Dermis blood vessel endothelial cell (primary cell): ENCODE measurements at regions not wholly inside any gene's neighbourhood (a gene's known extent, or its start where the extent isn't known, plus 50 kb on each side); places are given as distances from the start of the nearest gene placed in this dataset.

Experiments used
- DNase-seq: peaks from one replicate; pipeline ENCODE4 v3.0.0; 2010

DNA sequence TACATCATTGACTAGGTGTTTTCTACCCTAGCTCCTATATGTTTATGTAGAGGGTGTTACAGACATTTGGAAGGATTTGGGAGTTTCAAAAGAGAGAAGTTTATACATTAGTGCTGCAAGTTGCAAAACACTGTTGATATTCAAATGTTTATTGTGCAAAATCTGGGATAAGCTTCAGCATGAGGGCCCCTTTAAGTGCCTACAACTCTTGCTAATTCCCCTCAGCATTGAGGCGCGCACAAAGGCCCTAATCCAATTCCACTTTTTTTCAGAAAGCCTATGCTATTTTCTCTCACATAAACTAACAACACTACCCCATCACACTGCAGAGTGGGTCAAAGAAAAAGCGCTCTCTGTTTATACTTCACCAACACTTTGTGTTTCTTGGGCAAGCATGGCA lies 208.0 kb downstream of the NR2F2 start:
- no peak for DNase-seq

DNA sequence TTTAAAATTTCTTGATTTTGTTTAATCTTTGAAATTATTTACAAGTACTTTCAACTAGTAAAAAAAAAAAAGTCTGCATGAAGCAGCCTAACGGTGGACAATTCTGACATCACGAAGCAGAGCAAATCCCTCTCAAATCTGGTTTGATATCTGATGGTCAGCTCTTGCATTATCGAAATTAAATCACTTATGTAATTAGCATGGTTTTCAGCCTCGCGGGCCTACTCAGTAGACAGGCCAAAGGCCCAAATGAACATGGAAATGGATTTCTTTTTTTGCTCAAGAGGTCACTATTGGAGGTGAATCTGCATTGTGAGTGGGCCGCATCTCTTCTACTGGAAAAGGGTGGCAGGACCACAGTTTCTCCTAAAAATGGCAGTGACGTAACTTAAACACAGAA lies 209.8 kb downstream of the NR2F2 start:
- no peak for DNase-seq

DNA sequence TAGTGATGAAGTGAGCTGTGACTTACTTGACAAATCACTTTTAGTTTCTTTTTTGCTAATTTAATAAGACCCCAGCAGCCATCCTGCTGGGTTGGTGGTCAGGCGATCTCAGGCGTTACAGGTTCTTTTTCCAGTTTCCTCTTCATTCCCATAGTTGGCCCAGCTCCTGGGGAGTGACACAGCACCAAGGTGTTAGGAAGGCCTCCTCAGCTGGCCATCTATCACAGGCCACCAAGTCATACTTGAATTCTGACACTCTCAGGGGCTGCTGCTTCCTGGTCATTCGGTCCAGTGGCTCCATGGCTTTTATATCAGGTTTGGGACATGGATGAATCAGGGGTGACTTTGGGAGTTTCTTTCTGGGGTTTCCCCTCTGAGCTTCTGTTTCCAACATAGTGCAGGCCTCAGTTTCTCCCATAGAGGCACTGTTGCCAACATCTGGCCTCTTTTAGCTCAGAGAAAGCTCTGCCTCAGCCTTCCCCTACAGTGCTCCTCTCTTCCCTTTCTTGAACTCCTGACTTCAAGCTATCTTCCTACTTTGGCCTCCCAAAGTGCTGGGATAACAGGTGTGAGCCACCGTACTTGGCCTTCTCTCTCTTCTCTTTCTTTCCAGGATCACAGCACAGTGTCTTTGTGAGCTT lies 211.8 kb downstream of the NR2F2 start:
- no peak for DNase-seq

DNA sequence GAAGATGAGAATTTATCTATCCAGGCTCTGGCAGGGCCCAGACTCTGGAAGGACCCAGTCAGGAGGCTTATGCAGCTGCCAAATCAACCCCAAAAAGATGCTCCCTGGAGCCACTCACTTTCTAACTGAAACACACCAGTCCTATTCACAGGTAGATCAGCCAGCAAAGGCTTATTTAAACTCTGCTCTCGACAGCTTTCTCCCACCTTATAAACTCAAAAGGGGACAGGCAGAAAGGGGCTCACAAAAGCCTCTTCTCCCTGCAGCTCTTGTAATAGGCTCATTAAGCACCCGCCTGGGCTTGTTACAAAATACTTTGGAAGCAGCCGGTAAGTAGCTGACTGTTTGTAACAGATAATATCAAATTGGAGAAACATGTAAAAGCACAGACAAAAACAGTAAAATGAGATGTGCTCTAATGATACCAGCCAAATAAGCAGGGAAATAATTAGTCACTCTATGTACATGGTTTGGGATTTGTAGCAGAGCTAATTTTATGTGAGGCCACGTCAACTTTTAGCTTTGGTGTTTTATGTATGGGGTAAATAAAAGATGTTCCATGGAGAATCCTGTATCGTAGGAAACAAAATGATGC lies 213.8 kb downstream of the NR2F2 start:
- DNase-seq: no peak

DNA sequence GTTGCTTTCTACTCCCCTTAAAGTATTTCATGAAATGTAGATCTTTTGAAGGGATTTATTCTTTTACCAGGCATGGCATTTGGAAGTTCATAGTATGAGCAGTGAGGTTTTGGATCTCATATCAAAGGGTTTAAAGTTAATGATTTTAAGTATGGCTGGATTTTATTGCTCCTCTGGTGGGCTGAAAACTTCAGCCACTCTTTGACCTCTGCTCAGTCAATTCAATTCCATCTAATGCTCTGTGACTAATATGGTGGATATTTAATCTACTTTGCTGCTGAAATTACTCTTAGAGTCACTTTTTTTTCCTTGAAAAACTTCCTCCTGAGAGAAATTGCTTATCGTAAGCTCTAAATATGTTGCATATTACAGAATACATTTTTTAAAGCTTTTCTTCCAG lies 218.6 kb downstream of the NR2F2 start:
- DNase-seq: no peak

DNA sequence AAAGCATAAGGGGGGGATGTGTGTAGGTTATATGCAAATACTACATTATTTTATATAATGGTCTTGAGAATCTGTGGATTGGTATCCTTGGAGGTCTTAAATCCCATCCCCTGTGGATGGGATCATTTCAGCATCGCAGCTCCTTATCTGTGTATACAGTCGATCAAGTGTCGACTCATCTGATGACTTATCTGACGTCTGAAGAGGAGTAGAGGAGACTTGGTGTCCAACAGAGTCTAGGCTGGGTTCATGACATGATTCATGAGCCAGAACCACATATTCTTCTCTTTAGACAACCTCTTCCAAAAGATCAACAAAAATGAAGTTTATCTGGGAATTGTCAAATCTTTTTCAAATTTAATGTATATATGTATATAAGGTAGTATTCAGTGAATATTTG lies 220.7 kb downstream of the NR2F2 start:
- no peak for DNase-seq

DNA sequence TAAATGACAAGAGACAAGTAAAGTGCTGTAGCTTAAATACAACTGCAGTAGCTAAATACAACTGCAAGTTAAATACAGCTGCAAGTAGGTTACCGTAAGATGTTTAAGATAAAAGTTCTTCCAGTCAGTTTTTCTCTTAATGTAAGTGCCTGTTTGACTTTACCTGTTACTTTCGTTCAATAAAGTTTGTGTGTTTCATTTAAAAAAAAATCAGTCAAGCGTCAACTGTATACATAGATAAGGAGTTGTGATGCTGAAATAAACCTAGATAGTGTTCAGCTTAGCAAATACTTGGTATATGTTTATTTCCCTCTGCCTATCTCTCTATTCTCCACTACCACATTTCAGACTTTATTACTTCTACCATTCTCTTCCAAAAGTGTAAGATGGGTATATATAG lies 221.2 kb downstream of the NR2F2 start:
- no peak for DNase-seq

DNA sequence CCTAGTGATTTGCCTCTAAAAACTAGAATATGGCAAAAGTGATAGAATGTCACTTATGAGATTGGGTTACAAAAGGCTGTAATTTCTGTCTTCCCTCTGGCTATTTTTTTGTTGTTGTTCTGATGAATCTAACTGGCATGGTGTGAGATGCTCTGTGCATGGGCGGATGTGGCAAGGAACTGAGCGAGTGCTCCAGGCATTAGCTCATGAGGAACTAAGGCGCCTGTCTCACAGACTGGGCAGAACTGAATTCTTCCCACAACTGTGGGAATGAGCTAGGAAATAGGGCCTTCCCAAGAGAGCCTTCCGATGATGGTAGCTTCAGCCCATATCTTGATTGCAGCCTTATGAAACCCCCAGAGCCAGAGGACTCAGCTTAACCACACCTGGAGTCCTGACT lies 222.5 kb downstream of the NR2F2 start:
- no peak for DNase-seq

DNA sequence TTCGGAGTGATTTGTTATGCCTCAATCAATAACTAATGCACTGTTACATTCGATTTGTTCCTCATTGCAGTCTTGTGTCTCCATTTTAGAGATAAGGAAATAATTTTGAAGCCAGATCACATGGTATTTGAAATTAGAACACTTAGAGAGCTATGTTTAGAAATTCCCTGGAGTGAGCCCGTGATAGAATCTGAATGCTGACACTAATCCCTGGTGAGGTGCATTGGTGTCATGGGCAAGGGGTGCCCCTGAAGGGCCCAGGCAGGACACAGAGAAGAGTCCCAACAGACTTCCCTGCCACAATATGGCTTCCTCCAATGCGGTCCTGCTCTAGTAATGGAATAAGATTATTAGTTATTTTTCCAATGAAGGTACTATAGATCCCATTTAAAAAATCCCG lies 223.0 kb downstream of the NR2F2 start:
- no peak for DNase-seq

DNA sequence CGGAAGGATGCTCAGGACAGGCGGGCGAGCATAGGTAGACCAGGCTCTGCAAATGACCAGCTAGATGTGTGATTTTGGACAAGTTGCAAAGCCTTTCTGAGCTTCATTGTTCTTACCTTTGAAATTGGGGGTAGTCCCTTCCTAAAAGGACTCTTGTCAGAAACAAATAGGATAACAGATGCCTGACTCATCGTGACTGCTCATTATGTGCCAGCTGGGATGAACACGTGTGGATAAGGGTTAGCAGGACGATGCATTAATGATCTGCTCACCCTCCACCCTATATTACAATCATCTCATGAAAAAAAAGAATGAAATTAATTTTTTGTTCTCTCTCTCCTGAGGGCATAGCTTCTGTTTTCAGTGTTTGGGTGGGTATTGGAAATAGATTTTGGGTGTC lies 223.4 kb downstream of the NR2F2 start:
- DNase-seq: no peak

DNA sequence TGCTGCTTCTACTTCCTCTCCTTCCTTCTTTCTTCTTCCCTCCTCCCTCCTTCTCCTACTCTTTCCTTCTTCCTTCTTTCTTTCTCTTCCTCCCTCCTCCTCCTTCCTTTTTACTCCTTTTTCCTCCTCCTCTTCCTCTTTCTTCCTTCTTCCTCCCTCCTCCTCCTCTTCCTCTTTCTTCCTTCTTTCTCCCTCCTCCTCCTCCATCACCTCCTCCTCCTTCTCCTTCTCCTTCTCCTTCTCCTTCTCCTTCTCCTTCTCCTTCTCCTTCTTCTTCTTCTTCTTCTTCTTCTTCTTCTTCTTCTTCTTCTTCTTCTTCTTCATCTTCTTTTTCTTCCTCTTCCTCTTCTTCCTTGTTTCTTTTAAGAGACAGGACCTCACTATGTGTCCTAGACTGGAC lies 224.0 kb downstream of the NR2F2 start:
- no peak for DNase-seq

DNA sequence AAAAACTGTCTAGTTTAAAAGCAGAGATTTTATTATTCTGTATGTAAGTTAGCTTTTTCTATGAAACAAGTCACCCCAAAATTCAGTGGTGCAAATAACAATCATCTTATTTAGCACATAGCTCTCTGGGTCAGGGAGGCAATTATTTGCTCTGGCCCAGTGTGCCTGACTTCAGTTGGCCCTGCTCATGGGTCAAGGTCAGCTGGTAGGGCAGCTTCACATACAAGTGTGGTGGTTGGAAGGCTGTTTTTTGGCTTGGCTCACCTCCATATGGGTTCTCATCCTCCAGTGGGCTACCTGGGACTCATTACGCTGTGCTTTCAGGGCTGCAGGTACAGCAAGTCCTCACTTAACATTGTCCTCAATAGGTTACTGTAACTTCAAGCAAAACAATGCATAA lies 228.6 kb downstream of the NR2F2 start:
- DNase-seq: no peak

DNA sequence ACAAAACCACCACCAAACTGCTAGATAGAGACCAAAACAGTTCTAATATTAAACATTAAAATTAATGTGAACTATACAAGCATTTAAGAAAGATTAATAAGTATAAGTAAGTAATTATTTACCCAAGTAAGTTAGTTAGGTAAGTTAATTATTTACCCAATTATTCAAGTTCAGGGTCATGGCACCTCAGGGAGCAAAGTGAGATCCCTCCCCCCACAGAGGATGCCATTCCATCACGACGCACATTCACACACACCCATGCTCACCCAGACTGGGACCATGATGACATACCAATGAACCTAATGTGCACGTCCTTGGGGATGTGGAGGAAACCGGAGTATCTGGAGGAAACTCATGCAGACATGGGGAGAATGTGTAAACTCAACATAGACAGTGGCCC lies 229.1 kb downstream of the NR2F2 start:
- DNase-seq: no peak

DNA sequence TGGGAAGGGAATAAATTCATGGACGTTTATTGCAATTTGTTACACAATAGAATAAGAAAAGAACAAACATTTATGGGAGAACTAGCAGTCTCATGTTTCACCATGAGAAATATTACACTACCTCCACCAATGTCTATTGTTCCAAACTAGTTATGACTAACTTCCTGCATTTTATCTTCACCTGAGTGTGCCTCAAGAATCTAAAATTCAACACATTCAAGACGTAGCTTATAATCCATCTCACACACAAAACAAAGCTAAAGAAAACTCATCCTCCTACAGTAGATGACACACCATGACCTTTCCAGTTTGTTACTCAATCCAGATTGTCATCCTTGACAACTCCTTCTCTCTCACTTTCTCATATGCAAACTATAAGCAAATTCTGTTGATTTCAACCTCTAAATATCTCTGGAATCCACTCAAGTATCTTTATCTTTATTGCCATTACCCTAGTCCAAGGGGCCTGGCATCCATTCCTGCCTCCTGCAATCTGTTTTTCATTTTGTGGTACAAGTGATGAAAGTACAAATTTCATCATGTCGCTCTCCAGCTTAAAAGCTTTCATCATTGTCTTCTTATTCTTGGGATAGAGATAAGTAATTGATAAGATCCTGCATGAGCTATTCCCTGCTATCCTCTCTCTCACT lies 229.9 kb downstream of the NR2F2 start:
- no peak for DNase-seq

DNA sequence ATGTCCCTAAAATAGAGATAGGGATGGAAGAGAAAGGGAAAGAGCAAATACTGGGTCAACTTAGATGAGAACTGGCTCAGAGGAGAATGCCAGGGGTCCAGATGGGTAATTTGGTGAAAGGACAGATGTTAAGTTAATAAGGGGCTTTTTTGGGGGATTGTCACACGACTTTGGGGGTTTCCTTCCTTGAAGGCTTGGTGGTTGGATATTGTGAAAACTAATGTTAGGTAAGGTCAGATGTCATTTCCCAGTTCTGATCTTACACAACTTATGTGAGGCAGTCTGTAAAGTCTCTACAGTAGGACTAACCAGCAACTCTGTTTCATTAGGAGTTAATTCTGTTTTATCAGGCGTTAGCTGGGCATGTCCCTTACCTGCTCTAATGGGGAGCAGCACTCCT lies 231.1 kb downstream of the NR2F2 start:
- DNase-seq: no peak

DNA sequence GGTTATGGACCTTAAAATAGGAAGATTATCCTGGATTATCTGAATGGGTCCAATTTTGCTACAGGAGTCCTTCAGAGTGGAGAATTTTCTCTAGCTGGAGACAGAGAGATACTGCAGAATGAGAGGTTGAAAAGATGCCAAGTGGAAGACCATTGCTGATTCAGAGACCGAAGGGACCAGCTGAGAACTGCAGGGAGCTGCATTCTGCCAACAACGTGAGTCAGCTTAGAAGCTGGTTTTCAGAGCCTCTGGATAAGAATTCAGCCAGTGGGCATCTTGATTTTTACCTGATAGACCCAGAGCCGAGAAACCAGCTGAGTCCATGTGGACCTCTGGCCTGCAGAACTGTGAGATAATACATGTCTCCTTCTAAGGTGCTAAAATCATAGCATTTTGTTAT lies 234.0 kb downstream of the NR2F2 start:
- DNase-seq: no peak

DNA sequence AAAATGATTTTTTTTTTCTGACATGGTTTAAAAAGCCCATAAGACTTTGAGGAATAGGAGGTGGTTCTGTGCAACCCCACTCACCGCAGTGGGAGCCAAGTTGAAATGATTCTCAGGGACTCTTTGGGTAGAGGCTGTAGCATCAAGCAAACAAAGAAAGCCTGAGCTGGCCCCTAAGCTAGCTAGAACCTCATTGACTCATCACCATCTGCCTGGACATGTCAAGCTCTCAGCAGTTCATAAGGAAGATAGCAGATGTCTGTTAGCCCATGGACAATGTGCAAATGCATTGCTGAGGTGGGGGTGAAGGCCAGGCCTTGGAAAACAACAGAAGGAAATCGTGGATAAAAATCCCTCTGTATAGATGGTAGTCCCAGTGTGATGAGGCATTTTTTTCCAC lies 234.8 kb downstream of the NR2F2 start:
- DNase-seq: no peak

DNA sequence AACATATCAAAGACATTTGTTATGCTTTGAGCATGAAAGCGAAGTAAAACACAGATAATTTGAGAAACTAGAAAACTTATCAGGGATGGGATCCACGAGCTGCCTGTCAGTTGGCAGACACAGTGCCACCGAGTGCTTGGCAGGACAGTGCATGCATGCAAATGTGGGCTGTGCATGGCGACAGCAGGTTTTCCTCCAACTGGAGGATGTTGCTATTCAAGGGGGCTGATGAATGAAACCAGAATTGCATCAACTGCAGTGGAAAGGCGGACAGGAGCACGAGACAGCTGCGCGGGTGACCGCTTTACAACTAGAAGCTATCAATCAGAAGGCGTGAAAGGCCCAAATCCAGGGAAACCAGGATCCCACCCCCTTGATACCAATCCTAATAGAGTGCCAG lies 244.3 kb downstream of the NR2F2 start:
- no peak for DNase-seq

DNA sequence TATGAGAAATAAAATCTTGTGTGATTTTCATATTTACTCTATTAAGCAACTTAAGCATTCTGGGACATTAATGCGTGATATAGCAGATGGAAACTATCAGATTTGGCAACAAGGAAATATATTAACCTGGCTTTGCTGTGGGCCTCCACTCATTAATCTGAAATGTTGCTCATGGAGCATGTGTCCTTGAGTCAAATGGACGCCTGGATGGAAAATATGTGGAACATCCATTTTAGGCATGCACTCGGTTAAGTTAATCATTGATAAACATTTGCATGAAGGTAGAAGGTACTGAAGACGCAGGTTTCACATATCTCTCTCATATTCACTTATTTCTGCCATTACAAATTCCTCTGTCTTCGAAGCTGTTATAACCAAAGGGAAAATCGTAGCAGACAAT lies 246.1 kb downstream of the NR2F2 start:
- DNase-seq: no peak

DNA sequence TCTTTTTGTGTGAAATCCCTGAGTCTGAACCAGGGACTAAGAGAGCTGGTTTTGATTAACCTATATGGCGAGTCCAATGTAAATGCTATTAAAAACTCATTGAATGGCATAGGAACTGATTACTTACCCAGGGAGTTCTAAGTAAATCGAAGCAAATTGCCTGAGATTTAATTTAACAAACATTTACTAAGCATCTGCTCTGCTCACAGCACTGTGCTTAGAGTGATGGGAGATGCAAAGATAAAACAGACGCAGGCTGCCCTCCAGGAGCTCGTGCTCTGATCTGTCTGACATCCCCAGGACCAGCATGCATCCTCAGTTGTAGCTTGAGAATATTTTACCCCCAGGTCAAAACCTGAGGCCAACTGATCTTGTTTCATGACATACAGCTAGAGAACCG lies 247.9 kb downstream of the NR2F2 start:
- DNase-seq: no peak

DNA sequence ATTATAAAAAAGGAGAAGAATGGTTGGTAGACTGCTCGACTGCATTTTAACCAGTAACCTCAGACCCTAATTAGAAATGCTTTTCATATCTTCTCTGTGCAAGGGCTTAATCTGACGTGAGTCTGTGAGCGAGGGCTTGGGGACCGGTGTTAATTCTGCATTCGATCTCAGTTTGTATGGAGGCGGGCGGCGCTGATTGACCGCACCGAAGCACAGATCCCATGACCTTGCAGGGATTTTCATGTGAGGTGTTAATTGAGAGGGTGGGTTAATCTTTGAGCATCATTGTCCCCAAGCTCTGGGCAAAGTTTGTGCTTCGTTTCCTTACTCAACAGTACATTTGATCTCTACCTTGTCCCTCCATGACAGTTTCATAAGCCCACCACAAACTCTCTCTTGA lies 250.9 kb downstream of the NR2F2 start:
- DNase-seq: no peak

DNA sequence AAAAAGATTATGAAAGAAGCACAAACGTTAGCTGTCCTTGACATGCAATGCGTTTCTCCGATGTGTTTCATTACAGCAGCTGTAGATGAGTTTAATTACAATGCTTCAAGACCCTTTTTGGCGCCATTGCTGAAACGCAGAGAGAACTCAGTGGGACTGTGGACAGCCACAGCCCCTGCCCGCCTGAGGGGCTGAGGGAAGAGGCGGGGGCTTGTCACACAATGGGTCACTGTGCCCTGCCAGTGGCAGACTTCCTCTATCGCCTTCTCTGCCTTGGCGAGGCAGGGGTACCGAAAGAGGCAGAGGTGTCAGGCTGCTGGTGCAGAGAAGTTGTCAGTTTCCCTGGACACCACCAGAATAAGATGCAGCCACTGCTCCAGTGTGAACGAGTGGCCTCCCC lies 252.0 kb downstream of the NR2F2 start:
- no peak for DNase-seq

DNA sequence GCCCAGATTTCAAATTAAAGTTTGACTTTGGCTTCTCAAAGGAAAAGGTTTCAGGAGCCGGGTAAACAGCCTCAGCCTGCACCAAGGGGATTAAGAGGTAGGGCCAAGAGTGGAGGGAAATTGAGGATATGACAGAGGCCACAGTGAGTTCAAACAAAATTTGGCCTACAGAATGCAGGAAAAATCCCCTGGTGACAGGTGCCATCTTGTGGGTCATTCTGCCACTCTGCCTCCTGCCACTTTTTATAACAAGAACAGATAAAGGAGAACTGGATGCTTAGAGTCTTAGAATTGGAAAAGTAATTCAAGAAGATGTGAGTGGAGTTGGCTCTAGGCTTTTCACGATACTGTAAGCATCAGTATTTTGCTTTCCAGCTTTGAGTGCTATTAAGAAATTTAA lies 253.2 kb downstream of the NR2F2 start:
- peak; percentile 8 for DNase-seq

DNA sequence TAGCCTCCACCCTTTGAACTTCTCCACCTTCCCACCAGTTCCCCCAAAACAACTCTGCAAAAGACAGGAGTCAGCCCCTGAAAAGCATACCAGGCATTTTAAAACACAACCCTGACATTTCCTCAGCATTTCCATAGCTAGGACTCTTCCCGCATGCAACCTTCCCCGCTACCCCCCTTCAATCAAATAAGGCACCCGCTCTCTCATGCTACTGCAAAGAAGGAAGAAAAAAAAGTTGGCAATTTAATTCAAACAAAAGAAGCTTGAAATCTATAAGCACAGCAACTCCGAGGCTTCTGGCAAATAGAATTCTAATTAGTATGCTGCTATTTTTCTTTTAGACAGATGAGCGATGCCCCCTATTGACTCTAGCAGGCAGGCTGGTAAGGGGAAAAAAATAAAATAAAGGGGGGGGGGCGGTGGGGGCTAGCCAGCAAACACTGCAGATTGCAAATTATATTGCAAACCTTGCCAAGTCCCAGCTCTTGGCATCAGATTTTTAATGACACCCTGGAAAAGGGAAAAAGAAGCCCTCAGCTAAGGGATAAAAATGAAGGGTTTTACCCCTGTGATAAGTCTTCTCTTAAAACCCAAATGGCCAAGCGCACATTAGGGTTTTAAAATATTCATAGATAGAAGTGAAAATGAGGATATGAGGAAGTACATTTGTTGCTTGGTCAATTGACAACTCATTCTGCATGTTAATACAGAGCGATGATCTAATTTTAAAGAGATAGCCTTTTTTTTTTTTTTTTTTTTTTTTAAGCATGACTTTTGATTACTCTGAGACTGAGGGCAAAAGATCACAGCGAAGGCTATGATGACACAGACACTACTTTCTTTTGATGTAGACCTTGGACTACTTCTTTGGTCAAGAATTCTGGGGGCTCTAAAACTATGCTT lies 255.2 kb downstream of the NR2F2 start:
- peak; percentile 48 for DNase-seq
